Jurkat, Clone E6-1 (cell line): ENCODE measurements at regions not wholly inside any gene's neighbourhood (a gene's known extent, or its start where the extent isn't known, plus 50 kb on each side); places are given as distances from the start of the nearest gene placed in this dataset.

Experiments used
- DNase-seq: peaks from one replicate; pipeline ENCODE4 v3.0.0-alpha.2; 2011; ENCODE audit warnings: low read depth, low spot score
- H3K4me3 ChIP-seq: 2 replicates; pipeline ENCODE4 v1.5.1; 2011; ENCODE audit warnings: mild to moderate bottlenecking, low read length, control low read depth, moderate library complexity

- peak overlapping the region; percentile 33 for H3K4me3 ChIP-seq
- DNase-seq = peak; percentile 88
These were observed 64.4 kb upstream of the TM9SF2 start for GRCh38 chr13:99436686-99437416.

GRCh38 chr13:99439048-99439447 lies 62.2 kb upstream of the TM9SF2 start:
- H3K4me3 ChIP-seq = no peak overlapping the region
- DNase-seq = no peak

- no peak for DNase-seq
These were observed 61.2 kb upstream of the TM9SF2 start for GRCh38 chr13:99439850-99440604.

GRCh38 chr13:99442273-99442895 lies 58.9 kb upstream of the TM9SF2 start:
- DNase-seq = peak; percentile 53
- H3K4me3 ChIP-seq = no peak overlapping the region

More at GRCh38 chr13:99439850-99440604, 61.2 kb upstream of the TM9SF2 start:
- H3K4me3 ChIP-seq = no peak overlapping the region

- no peak for DNase-seq
- H3K4me3 ChIP-seq = no peak overlapping the region
These were observed 55.0 kb upstream of the TM9SF2 start for GRCh38 chr13:99446242-99446641.

- DNase-seq = no peak
- H3K4me3 ChIP-seq = no peak overlapping the region
These were observed 52.7 kb upstream of the TM9SF2 start for GRCh38 chr13:99448546-99448945.

GRCh38 chr13:99450416-99450815 lies 50.9 kb upstream of the TM9SF2 start:
- no peak for DNase-seq
- H3K4me3 ChIP-seq = no peak overlapping the region
